ENCODE measurements at regions not wholly inside any gene's neighbourhood (a gene's known extent, or its start where the extent isn't known, plus 50 kb on each side); places are given as distances from the start of the nearest gene placed in this dataset.

DNA sequence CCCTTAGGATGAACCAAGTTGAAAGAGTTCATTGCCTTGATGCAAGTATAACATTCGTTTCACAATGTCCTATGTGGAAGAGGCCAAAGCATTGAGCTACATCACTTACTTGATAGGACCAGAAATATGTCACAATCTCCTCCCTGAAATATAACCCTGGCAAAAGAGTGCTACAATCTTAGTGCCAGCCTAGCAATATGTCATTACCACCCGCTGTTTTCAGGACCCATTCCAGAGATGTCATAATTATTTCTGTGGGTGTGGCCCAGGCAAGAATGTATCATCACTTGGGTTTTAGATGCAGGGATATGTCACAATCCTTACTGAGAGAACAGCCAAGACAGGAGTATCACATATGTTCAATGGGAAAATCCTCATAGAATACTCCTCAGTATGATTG lies 915.0 kb upstream of the AMELY start:
- no peak for DNase-seq
- Histone ChIP-seq H3K27ac (no peak overlapping the region), H3K36me3 (no peaks in the 10 kb centered on the region), H3K4me1 (no peaks in the 10 kb centered on the region), H3K27me3 (no peaks in the 10 kb centered on the region), H3K4me3 (no peak overlapping the region), H3K9me3 (no peaks in the 10 kb centered on the region)
- WGBS, 2 donors: 78% methylated on average over 1 of the region's 2 CpGs; no CpG with 5 or more reads in 1 of the 2 donors
- no peak for TF ChIP-seq POLR2AphosphoS5 (IDR thresholded peaks at IDR 0.05)
- no peak for TF ChIP-seq POLR2A (IDR thresholded peaks at IDR 0.05)
- TF ChIP-seq, protein P1, sequence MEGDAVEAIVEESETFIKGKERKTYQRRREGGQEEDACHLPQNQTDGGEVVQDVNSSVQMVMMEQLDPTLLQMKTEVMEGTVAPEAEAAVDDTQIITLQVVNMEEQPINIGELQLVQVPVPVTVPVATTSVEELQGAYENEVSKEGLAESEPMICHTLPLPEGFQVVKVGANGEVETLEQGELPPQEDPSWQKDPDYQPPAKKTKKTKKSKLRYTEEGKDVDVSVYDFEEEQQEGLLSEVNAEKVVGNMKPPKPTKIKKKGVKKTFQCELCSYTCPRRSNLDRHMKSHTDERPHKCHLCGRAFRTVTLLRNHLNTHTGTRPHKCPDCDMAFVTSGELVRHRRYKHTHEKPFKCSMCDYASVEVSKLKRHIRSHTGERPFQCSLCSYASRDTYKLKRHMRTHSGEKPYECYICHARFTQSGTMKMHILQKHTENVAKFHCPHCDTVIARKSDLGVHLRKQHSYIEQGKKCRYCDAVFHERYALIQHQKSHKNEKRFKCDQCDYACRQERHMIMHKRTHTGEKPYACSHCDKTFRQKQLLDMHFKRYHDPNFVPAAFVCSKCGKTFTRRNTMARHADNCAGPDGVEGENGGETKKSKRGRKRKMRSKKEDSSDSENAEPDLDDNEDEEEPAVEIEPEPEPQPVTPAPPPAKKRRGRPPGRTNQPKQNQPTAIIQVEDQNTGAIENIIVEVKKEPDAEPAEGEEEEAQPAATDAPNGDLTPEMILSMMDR (IDR thresholded peaks at IDR 0.05): no peak
- TF ChIP-seq EP300 (IDR thresholded peaks at IDR 0.05): no peak
- ATAC-seq (ENCODE audit: low FRiP score in 2 of 2): no peak

DNA sequence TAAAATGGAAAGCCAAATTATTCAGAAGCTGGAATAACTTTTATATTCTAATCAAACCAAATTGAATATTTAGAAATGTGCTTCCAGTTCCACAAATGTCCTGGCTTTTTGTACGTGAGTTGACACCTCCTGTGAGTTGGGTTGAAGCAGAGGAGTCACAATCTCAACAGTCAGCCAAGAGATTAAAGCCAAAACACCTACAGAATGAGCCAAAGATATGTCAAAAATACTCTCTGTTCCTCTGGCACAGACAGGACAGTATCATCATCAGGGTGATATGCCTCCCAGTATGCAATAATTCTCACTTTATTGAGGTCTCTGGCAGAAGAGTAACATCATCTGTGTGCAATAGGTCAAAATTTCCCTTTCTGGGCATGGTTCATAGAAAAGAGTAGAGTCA lies 914.3 kb upstream of the AMELY start:
- ATAC-seq (ENCODE audit: low FRiP score in 2 of 2) (no peak), DNase-seq (no peak)
- 92% methylated on average over 1 of the region's 1 CpG; no CpG with 5 or more reads in 1 of the 2 donors for WGBS, 2 donors
- no peaks in the 10 kb centered on the region for H3K9me3 ChIP-seq
- no peaks in the 10 kb centered on the region for H3K27me3 ChIP-seq
- H3K36me3 ChIP-seq: no peaks in the 10 kb centered on the region
- H3K27ac ChIP-seq: no peak overlapping the region
- H3K4me1 ChIP-seq: no peaks in the 10 kb centered on the region
- no peak for TF ChIP-seq POLR2A (IDR thresholded peaks at IDR 0.05)
- no peak for TF ChIP-seq POLR2AphosphoS5 (IDR thresholded peaks at IDR 0.05)
- TF ChIP-seq EP300 (IDR thresholded peaks at IDR 0.05): no peak
- TF ChIP-seq, protein P1 (IDR thresholded peaks at IDR 0.05): no peak
- H3K4me3 ChIP-seq: no peak overlapping the region

DNA sequence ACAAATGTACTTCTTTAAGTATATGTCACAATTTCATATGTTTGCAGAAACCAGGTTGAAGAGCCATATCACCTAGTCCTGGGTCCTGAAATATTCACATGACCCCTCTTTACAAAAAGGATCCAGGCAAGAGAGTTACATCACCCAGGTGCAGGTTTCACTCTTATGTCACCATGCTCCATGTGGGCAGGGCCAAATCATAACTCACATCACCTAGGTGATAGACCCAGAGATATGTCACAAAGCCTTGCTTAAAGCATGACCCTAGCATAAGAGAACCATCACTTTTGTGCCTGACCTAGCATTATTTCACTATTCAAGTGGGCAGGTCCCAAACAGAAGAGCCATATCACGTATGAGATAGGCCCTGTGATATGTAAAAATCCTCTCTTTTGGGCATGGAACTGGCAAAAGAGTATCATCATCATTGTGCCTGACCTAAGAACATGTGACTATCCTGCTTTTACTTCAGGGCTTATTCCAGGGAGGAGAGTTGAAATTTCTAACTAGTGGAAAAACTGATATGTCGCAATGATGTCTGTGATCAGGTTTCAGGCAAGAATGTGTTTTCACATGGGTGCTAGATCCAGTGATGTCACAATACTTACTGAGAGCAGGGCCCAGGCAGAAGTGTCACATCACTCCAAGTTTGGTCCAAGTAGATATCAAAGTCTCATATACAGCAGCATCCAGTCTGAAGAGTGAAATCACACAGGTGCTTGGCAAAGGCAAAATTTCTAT lies 909.9 kb upstream of the AMELY start:
- no peaks in the 10 kb centered on the region for H3K4me1 ChIP-seq
- no peak for DNase-seq
- WGBS, 2 donors: no CpG with 5 or more reads among the region's 2 CpGs
- no peaks in the 10 kb centered on the region for H3K36me3 ChIP-seq
- no peak overlapping the region for H3K27ac ChIP-seq
- H3K9me3 ChIP-seq: no peaks in the 10 kb centered on the region
- H3K27me3 ChIP-seq: no peaks in the 10 kb centered on the region
- TF ChIP-seq EP300 (IDR thresholded peaks at IDR 0.05): no peak
- TF ChIP-seq, protein P1 (IDR thresholded peaks at IDR 0.05): no peak
- TF ChIP-seq POLR2AphosphoS5 (IDR thresholded peaks at IDR 0.05): no peak
- TF ChIP-seq POLR2A (IDR thresholded peaks at IDR 0.05): no peak
- no peak overlapping the region for H3K4me3 ChIP-seq
- no peak for ATAC-seq (ENCODE audit: low FRiP score in 2 of 2)

DNA sequence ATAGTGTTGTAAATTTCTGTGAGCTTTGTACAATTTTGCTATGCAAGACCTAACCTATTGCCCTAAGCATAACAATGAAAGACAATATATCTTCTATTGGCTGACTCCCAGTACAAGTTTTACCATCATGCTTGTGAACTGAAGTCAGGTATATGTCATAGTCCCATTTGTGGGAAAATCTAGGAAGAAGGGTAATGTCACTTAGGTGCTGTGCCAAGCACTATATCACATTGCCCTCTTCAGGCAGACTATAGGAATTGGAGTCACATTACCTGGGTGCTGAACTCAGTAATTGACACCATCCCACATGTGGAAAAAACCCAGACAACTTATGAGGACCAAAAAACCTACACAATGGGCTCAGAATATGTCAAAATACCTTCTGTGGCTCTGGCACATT lies 907.4 kb upstream of the AMELY start:
- no peak for ATAC-seq (ENCODE audit: low FRiP score in 2 of 2)
- TF ChIP-seq POLR2A (IDR thresholded peaks at IDR 0.05) (no peak), EP300 (IDR thresholded peaks at IDR 0.05) (no peak), POLR2AphosphoS5 (IDR thresholded peaks at IDR 0.05) (no peak)
- TF ChIP-seq, protein P1 (IDR thresholded peaks at IDR 0.05): peak in 1 of 6 experiments; percentile 37

DNA sequence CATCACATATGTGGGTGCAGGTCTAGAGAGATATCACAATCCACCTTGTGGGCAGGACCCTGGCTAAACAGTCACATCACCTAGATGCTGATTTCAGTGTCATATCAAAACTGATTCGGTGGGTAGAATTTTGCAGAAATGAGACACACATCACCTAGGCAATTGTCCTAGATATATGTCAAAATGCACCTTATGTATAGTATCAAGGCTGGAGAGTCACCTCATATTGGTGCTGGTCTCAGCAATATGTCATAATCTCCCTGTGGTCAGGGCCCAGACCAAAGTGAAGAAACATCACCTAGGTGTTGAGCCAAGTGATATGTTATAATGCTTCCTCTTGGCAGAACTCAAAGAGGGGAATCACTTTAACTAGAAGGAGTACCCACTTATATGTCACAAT lies 905.0 kb upstream of the AMELY start:
- TF ChIP-seq POLR2A (IDR thresholded peaks at IDR 0.05): no peak
- no peak for TF ChIP-seq POLR2AphosphoS5 (IDR thresholded peaks at IDR 0.05)
- TF ChIP-seq EP300 (IDR thresholded peaks at IDR 0.05): no peak
- TF ChIP-seq, protein P1 (IDR thresholded peaks at IDR 0.05): no peak
- no peak overlapping the region for H3K4me3 ChIP-seq
- no peak overlapping the region for H3K27ac ChIP-seq
- ATAC-seq (ENCODE audit: low FRiP score in 2 of 2): no peak
- no peaks in the 10 kb centered on the region for H3K36me3 ChIP-seq
- H3K9me3 ChIP-seq: no peaks in the 10 kb centered on the region
- no peak for DNase-seq
- no CpG with 5 or more reads among the region's 1 CpG for WGBS, 2 donors
- H3K27me3 ChIP-seq: no peaks in the 10 kb centered on the region
- no peaks in the 10 kb centered on the region for H3K4me1 ChIP-seq

More for the DNA sequence above, 907.4 kb upstream of the AMELY start:
- H3K27ac ChIP-seq: no peak overlapping the region
- DNase-seq: no peak
- H3K9me3 ChIP-seq: no peaks in the 10 kb centered on the region
- H3K4me1 ChIP-seq: no peaks in the 10 kb centered on the region
- H3K27me3 ChIP-seq: no peaks in the 10 kb centered on the region
- H3K36me3 ChIP-seq: no peaks in the 10 kb centered on the region
- H3K4me3 ChIP-seq: no peak overlapping the region

All from upper lobe of left lung (tissue), 6 donors.